SK-N-SH treated with all-trans-retinoic acid at 6 μM for 48 hours (cell line): ENCODE measurements at regions not wholly inside any gene's neighbourhood (a gene's known extent, or its start where the extent isn't known, plus 50 kb on each side); places are given as distances from the start of the nearest gene placed in this dataset.

ENCODE experiments used
- ATAC-seq: fragments of 200-7000 bp; cut with Tn5 transposase; 3 replicates; pipeline ENCODE4 v1.9.1; 2020; ENCODE audit warnings: mild to moderate bottlenecking, moderate library complexity
- ARNTL ChIP-seq: fragments of 450-650 bp; formaldehyde crosslinking; IDR thresholded peaks from 2 replicates; pipeline ENCODE4 v1.5.0; 2020; ENCODE audit warnings: low read depth, mild to moderate bottlenecking, moderate library complexity, borderline replicate concordance
- BACH2 ChIP-seq: fragments of 250-450 bp; sonication (Bioruptor Pico); IDR thresholded peaks from 2 replicates; pipeline ENCODE4 v1.9.0; 2021; ENCODE audit warnings: mild to moderate bottlenecking, borderline replicate concordance
- CSDC2 ChIP-seq: fragments of 250-450 bp; sonication (Bioruptor Pico); IDR thresholded peaks from 2 replicates; pipeline ENCODE4 v1.5.0; 2020; ENCODE audit warnings: mild to moderate bottlenecking, moderate library complexity
- CSRNP3 ChIP-seq: fragments of 250-450 bp; sonication (Bioruptor Pico); IDR thresholded peaks from 2 replicates; pipeline ENCODE4 v1.5.1; 2021; ENCODE audit warnings: mild to moderate bottlenecking, moderate library complexity
- ESRRG ChIP-seq: fragments of 250-450 bp; sonication (Bioruptor Pico); IDR thresholded peaks from 2 replicates; pipeline ENCODE4 v1.6.1; 2021; ENCODE audit warnings: mild to moderate bottlenecking
- GLIS3 ChIP-seq: fragments of 250-450 bp; sonication (Bioruptor Pico); IDR thresholded peaks from 2 replicates; pipeline ENCODE4 v1.5.0; 2020; ENCODE audit warnings: mild to moderate bottlenecking, moderate library complexity
- ISL1 ChIP-seq: fragments of 250-450 bp; sonication (Bioruptor Pico); IDR thresholded peaks from 2 replicates; pipeline ENCODE4 v2.1.2; 2022; ENCODE audit warnings: mild to moderate bottlenecking, moderate library complexity
- OSR1 ChIP-seq: fragments of 250-450 bp; sonication (Bioruptor Pico); IDR thresholded peaks from 2 replicates; pipeline ENCODE4 v1.8.0; 2022; ENCODE audit warnings: moderate library complexity, mild to moderate bottlenecking, inconsistent platforms
- PPARA ChIP-seq: fragments of 250-450 bp; sonication (Bioruptor Pico); IDR thresholded peaks from 2 replicates; pipeline ENCODE4 v1.5.0; 2020; ENCODE audit warnings: mild to moderate bottlenecking, borderline replicate concordance
- RARB ChIP-seq: fragments of 250-450 bp; sonication (Bioruptor Pico); IDR thresholded peaks from 2 replicates; pipeline ENCODE4 v1.8.0; 2021; ENCODE audit warnings: mild to moderate bottlenecking, moderate library complexity
- SNAI2 ChIP-seq: fragments of 250-450 bp; sonication (Bioruptor Pico); IDR thresholded peaks from 2 replicates; pipeline ENCODE4 v1.5.0; 2020; ENCODE audit warnings: mild to moderate bottlenecking, moderate library complexity
- TCF4 ChIP-seq: fragments of 250-450 bp; sonication (Bioruptor Pico); IDR thresholded peaks from 2 replicates; pipeline ENCODE4 v1.8.0; 2021; ENCODE audit warnings: mild to moderate bottlenecking, moderate library complexity, borderline replicate concordance
- TOX ChIP-seq: fragments of 250-450 bp; sonication (Bioruptor Pico); IDR thresholded peaks from 2 replicates; pipeline ENCODE4 v1.8.0; 2021; ENCODE audit warnings: mild to moderate bottlenecking, moderate library complexity, borderline replicate concordance
- ZC3H10 ChIP-seq: fragments of 250-450 bp; sonication (Bioruptor Pico); IDR thresholded peaks from 2 replicates; pipeline ENCODE4 v1.5.1; 2021; ENCODE audit warnings: mild to moderate bottlenecking, moderate library complexity
- ZFP30 ChIP-seq: fragments of 450-650 bp; formaldehyde crosslinking; IDR thresholded peaks from 2 replicates; pipeline ENCODE4 v1.5.0; 2022; ENCODE audit warnings: mild to moderate bottlenecking, moderate library complexity
- ZNF565 ChIP-seq: fragments of 450-650 bp; formaldehyde crosslinking; conservative IDR thresholded peaks from 2 replicates; pipeline ENCODE4 v1.5.0; 2020; ENCODE audit warnings: low read depth, mild to moderate bottlenecking, moderate library complexity
- ZNF70 ChIP-seq: fragments of 450-650 bp; formaldehyde crosslinking; IDR thresholded peaks from 2 replicates; pipeline ENCODE4 v1.5.0; 2020; ENCODE audit warnings: mild to moderate bottlenecking, moderate library complexity
- ZNF8 ChIP-seq: fragments of 450-650 bp; formaldehyde crosslinking; IDR thresholded peaks from 2 replicates; pipeline ENCODE4 v1.5.0; 2020; ENCODE audit warnings: mild to moderate bottlenecking, moderate library complexity
- TF ChIP-seq, protein P1 (sequence below): fragments of 250-450 bp; sonication (Bioruptor Pico); IDR thresholded peaks from 2 replicates; pipeline ENCODE4 v1.5.1; 2020; ENCODE audit warnings: low read depth, mild to moderate bottlenecking, moderate library complexity
- TF ChIP-seq, protein P2 (sequence below): fragments of 250-450 bp; sonication (Bioruptor Pico); IDR thresholded peaks from 2 replicates; pipeline ENCODE4 v1.8.0; 2021; ENCODE audit warnings: low read depth, mild to moderate bottlenecking, moderate library complexity, borderline replicate concordance
- TF ChIP-seq, protein P3 (sequence below): fragments of 250-450 bp; sonication (Bioruptor Pico); IDR thresholded peaks from 2 replicates; pipeline ENCODE4 v1.5.0; 2020; ENCODE audit warnings: mild to moderate bottlenecking, moderate library complexity

GRCh38 chr18:40356168-40356567 lies 1598.9 kb upstream of the PIK3C3 start:
- TF ChIP-seq CSDC2 (CRISPR knock-in tag) (no peak), ZFP30 (no peak), ZNF565 (no peak), GLIS3 (CRISPR knock-in tag) (no peak), ESRRG (CRISPR knock-in tag) (no peak), ISL1 (CRISPR knock-in tag) (no peak)
- TF ChIP-seq, protein P1, sequence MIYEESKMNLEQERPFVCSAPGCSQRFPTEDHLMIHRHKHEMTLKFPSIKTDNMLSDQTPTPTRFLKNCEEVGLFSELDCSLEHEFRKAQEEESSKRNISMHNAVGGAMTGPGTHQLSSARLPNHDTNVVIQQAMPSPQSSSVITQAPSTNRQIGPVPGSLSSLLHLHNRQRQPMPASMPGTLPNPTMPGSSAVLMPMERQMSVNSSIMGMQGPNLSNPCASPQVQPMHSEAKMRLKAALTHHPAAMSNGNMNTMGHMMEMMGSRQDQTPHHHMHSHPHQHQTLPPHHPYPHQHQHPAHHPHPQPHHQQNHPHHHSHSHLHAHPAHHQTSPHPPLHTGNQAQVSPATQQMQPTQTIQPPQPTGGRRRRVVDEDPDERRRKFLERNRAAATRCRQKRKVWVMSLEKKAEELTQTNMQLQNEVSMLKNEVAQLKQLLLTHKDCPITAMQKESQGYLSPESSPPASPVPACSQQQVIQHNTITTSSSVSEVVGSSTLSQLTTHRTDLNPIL (CRISPR knock-in tag) = no peak
- TF ChIP-seq, protein P2, sequence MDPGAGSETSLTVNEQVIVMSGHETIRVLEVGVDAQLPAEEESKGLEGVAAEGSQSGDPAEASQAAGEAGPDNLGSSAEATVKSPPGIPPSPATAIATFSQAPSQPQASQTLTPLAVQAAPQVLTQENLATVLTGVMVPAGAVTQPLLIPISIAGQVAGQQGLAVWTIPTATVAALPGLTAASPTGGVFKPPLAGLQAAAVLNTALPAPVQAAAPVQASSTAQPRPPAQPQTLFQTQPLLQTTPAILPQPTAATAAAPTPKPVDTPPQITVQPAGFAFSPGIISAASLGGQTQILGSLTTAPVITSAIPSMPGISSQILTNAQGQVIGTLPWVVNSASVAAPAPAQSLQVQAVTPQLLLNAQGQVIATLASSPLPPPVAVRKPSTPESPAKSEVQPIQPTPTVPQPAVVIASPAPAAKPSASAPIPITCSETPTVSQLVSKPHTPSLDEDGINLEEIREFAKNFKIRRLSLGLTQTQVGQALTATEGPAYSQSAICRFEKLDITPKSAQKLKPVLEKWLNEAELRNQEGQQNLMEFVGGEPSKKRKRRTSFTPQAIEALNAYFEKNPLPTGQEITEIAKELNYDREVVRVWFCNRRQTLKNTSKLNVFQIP (CRISPR knock-in tag) = no peak
- TF ChIP-seq, protein P3, sequence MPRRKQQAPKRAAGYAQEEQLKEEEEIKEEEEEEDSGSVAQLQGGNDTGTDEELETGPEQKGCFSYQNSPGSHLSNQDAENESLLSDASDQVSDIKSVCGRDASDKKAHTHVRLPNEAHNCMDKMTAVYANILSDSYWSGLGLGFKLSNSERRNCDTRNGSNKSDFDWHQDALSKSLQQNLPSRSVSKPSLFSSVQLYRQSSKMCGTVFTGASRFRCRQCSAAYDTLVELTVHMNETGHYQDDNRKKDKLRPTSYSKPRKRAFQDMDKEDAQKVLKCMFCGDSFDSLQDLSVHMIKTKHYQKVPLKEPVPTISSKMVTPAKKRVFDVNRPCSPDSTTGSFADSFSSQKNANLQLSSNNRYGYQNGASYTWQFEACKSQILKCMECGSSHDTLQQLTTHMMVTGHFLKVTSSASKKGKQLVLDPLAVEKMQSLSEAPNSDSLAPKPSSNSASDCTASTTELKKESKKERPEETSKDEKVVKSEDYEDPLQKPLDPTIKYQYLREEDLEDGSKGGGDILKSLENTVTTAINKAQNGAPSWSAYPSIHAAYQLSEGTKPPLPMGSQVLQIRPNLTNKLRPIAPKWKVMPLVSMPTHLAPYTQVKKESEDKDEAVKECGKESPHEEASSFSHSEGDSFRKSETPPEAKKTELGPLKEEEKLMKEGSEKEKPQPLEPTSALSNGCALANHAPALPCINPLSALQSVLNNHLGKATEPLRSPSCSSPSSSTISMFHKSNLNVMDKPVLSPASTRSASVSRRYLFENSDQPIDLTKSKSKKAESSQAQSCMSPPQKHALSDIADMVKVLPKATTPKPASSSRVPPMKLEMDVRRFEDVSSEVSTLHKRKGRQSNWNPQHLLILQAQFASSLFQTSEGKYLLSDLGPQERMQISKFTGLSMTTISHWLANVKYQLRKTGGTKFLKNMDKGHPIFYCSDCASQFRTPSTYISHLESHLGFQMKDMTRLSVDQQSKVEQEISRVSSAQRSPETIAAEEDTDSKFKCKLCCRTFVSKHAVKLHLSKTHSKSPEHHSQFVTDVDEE = no peak
- no peak for ATAC-seq

GRCh38 chr18:40355726-40356125 lies 1599.3 kb upstream of the PIK3C3 start:
- peak; percentile 69 for ATAC-seq
- TF ChIP-seq SNAI2 (CRISPR knock-in tag) (no peak), RARB (CRISPR knock-in tag) (no peak), ISL1 (CRISPR knock-in tag) (peak; percentile 52)

GRCh38 chr18:40348196-40348595 lies 1606.8 kb upstream of the PIK3C3 start:
- TF ChIP-seq CSRNP3 (no peak), TOX (CRISPR knock-in tag) (no peak), PPARA (CRISPR knock-in tag) (no peak), ZNF8 (CRISPR knock-in tag) (no peak), ZNF70 (CRISPR knock-in tag) (no peak)
- ATAC-seq = no peak

GRCh38 chr18:40347261-40347660 lies 1607.8 kb upstream of the PIK3C3 start:
- no peak for ATAC-seq
- TF ChIP-seq ZC3H10 (CRISPR knock-in tag) (no peak), ZFP30 (no peak), PPARA (CRISPR knock-in tag) (no peak), TOX (CRISPR knock-in tag) (no peak), ARNTL (no peak), OSR1 (CRISPR knock-in tag) (no peak), BACH2 (no peak), TCF4 (CRISPR knock-in tag) (no peak), ESRRG (CRISPR knock-in tag) (no peak), ZNF565 (no peak), ISL1 (CRISPR knock-in tag) (no peak), CSRNP3 (no peak), ZNF70 (CRISPR knock-in tag) (no peak)
- TF ChIP-seq, protein P1 (CRISPR knock-in tag) = no peak
- TF ChIP-seq, protein P3 = no peak
- TF ChIP-seq, all 23 proteins: peak for 0
